DOHH2 (cell line): ENCODE measurements at regions not wholly inside any gene's neighbourhood (a gene's known extent, or its start where the extent isn't known, plus 50 kb on each side); places are given as distances from the start of the nearest gene placed in this dataset.

Experiments
- EZH2phosphoT487 ChIP-seq: fragments of 200-600 bp; sonication (generic); IDR thresholded peaks from 2 replicates; pipeline ENCODE4 v1.6.1; 2017; ENCODE audit warnings: borderline replicate concordance, mild to moderate bottlenecking, antibody characterized with exemption, low read length, moderate library complexity, mixed read lengths
- TF ChIP-seq, protein P1 (sequence below): fragments of 200-600 bp; sonication (generic); IDR thresholded peaks from one replicate; pipeline ENCODE4 v1.5.1; 2014; ENCODE audit warnings: antibody characterized with exemption, mild to moderate bottlenecking, low read depth, low read length; ENCODE audit not compliant: poor library complexity, severe bottlenecking

- TF ChIP-seq, protein P1, sequence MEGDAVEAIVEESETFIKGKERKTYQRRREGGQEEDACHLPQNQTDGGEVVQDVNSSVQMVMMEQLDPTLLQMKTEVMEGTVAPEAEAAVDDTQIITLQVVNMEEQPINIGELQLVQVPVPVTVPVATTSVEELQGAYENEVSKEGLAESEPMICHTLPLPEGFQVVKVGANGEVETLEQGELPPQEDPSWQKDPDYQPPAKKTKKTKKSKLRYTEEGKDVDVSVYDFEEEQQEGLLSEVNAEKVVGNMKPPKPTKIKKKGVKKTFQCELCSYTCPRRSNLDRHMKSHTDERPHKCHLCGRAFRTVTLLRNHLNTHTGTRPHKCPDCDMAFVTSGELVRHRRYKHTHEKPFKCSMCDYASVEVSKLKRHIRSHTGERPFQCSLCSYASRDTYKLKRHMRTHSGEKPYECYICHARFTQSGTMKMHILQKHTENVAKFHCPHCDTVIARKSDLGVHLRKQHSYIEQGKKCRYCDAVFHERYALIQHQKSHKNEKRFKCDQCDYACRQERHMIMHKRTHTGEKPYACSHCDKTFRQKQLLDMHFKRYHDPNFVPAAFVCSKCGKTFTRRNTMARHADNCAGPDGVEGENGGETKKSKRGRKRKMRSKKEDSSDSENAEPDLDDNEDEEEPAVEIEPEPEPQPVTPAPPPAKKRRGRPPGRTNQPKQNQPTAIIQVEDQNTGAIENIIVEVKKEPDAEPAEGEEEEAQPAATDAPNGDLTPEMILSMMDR: no peak
- TF ChIP-seq EZH2phosphoT487: no peak
Measured at GRCh38 chr1:221335161-221336101, 406.5 kb downstream of the DUSP10 start.
